ENCODE measurements at regions not wholly inside any gene's neighbourhood (a gene's known extent, or its start where the extent isn't known, plus 50 kb on each side); places are given as distances from the start of the nearest gene placed in this dataset.

- TF ChIP-seq CTCF (conservative IDR thresholded peaks at IDR 0.05 in 1 of 2, IDR thresholded peaks at IDR 0.05 in 1 of 2; ENCODE audit: low read depth in 1 of 2, low read length in 2 of 2) = no peak
- TF ChIP-seq EZH2 (IDR thresholded peaks at IDR 0.05; ENCODE audit: low read length, missing control alignments) = no peak
These were observed 120.1 kb upstream of the NRP1 start for GRCh38 chr10:33454554-33454953.
